HK-2 (cell line): ENCODE measurements at regions not wholly inside any gene's neighbourhood (a gene's known extent, or its start where the extent isn't known, plus 50 kb on each side); places are given as distances from the start of the nearest gene placed in this dataset.

Experiments
- DNase-seq: peaks from one replicate; pipeline ENCODE4 v3.0.0-alpha.2; 2018; ENCODE audit not compliant: unreplicated experiment

GRCh38 chr9:20042128-20042711, 253.4 kb upstream of the SLC24A2 start:
- no peak for DNase-seq

- no peak for DNase-seq
Observed at GRCh38 chr9:20041697-20042081, 252.9 kb upstream of the SLC24A2 start.

GRCh38 chr9:20040991-20041696, 252.3 kb upstream of the SLC24A2 start:
- DNase-seq, result no peak

- no peak for DNase-seq
Observed at GRCh38 chr9:20037699-20038098, 248.9 kb upstream of the SLC24A2 start.

- DNase-seq, result no peak
Observed at GRCh38 chr9:20033511-20033910, 244.7 kb upstream of the SLC24A2 start.

DNA sequence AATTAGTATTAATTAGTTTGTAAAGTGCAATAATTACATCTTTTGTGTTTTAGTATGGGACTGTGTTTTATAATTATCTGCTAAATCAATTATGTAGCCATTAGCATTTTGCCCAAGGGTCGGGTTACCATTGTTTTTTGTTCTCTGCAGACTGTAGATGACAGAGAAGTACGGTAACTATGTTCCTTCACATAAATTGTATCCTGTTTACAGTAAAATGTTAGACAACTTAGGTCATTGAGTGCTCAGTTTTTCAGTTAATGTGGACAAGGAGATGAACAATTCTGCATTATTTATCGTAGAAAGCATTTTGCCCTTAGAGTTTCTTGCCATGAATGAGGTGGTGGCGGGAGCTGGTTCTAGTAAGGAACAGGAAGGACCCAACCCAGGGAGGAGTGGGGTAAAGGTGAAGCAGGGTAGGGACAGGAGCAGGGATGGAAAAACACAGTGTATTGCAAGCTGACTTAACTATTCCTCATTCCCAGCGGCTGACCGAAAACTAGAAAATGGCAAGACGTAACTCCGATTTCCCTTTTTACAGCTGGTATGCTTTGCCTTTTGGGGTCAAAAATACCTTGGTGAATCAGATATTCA, 243.7 kb upstream of the SLC24A2 start:
- DNase-seq, result no peak

DNA sequence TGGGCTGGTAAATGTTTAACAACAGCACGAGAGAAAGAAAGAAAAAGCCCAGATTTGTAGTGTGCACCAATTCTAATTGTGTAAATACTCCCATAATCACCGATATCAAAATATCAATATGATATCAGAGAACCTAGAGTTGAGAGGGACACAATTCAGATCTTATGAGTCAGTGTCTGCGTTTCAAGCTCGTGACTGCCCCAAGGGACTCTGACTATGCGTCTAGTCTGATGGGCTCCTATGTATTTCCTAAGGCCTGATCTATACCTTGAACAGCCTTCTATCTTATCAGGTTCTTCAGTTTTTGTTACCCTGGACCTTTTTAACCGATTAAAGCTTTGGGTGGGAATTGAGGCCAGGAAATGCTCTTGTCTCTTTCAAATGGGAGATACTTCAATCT, 243.0 kb upstream of the SLC24A2 start:
- no peak for DNase-seq

DNA sequence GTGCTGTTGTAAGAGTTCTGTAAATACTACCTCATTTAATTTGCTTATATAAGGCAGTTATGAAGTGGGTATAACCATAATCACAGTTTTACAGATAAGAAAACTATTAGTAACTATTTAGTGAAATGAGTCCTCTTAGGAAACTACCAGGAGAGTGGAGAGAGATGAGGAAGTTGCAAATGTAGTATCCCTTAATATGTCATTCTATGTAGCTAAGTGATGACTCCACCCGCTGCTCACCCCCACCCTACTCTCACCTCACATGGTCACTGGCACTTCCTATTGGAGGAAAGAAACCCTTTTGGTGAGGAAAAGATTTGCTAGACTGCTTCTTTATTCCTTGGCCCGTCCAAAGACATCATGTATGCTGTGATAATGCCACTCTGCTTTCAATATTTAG, 241.8 kb upstream of the SLC24A2 start:
- DNase-seq, result no peak

DNA sequence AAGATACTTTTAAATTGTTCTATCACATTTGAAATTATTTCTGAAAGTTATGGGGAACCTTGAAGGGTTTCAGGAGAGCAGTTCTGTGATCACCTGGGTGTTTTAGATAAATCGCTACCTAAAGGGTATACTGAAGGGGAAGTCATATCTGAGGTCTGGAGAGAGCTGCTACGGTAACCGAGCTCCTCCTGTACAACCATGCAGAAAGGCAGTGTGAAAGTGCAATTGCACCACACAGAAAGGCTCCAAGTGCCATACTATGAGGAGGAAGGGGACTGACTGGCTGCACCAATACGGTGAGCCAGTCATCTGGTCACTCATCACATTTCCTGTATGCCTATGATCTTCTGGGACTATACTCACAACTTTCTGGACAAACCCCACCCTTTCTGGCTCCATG, 241.4 kb upstream of the SLC24A2 start:
- no peak for DNase-seq

GRCh38 chr9:20028849-20029231, 240.0 kb upstream of the SLC24A2 start:
- no peak for DNase-seq

DNA sequence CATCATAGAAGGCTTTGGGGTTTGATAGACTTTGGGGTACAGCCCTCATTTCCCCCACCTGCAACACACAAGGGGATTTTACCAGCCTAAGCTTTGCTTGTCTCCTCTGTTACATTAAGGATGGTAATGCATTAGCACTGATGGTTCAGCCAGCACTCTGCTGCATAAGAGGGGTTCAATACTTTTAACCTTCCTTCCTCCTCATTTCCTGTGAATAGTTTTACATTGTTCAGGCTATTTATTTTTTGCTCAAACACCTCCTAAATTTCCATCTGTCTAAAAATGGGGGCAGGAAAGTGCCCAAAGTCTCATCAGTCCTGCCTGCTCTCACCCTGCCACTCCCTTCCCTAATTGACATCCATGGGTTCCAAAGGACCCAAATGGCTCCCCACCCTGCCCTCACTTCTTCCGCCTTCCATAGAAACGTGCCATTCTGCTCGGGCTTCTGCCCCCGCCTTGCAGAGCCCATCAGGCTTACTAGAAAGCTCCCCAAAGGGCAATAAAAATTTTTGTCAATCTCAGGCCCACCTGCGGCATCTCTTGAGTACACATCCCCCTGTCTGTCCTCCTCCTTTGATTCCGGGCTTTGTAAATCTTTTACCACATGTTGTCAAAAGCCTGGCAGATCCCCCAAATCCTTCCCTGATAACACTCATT, 239.5 kb upstream of the SLC24A2 start:
- DNase-seq, result no peak

DNA sequence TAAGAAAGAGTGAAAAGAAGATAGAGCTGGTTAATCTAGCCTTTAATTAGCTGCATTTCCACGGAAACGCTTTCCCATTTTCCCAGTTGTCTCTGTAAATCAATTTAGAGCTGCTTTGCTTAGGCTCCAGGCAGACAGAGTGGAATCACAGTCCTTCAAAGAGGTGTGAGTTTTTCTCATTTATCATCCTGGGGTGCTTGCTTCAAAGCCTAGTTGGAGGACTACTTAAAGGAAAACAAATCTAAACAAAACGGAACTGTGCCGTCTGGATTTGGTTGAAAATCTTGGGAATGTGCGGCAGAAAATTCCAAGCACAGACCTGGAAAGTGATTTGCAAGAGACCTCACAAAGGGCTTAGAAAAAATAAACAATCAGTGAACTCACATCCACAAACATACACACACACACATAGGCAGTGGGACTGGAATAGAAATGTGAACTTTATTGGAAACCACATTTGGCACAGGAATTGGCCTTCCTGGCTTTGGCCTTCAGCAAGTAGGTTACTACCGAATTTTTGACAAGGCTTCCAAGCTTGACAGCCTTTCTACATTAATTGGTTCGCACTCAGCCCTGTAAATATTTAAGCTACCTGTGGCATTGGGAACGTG, 235.2 kb upstream of the SLC24A2 start:
- no peak for DNase-seq

DNA sequence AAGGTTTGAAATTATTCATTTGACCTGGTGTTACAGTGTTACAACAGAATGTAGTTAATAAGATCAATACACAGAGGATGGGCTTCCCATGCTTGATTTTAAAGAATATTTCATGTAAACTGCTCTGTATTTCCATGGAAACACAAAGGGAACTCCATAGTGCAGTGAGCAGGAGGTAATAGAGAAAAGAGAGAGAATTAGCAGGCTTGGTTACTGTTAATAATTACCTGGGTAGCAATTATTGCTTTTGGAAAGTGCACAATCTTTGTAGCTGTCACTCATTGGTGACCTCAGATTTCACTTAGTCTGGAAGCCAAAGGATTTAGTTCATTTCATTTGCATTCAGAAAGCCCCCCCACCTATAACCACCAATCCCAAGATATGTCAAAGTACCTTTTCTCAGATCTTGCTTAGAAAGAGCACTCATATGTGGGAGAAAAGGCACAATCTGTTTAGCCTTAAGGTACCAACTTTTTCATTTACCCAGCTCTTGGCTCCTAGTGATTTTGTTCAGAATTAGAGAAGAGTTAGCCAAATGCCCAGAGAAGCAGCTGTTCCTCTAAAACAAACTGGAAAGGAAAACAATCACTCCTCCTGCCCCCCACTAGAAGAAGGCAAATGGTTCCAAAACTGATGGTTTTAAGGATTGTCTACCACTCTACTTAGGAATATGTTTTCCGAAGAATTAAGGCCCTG, 234.5 kb upstream of the SLC24A2 start:
- DNase-seq, result no peak

GRCh38 chr9:20022410-20022809, 233.6 kb upstream of the SLC24A2 start:
- DNase-seq, result no peak

DNA sequence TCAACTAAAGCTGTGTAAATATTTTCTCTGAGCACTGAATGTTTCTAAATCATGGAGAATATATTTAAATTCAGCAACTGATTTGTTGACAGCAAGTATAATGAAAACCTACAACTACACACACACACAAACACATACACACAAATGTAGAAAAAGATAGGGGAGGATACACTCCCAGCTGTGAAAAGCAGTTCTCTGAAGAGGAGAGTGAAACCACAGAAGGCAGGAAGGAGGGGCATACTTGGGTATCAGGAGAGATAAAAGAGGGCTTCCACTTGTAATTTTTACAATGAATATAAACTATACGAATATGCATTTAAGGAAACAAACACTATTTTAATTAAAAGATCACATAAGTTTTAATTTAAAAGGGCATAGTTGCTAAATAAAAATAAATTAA, 227.8 kb upstream of the SLC24A2 start:
- no peak for DNase-seq

GRCh38 chr9:20015427-20015931, 226.6 kb upstream of the SLC24A2 start:
- DNase-seq, result no peak

DNA sequence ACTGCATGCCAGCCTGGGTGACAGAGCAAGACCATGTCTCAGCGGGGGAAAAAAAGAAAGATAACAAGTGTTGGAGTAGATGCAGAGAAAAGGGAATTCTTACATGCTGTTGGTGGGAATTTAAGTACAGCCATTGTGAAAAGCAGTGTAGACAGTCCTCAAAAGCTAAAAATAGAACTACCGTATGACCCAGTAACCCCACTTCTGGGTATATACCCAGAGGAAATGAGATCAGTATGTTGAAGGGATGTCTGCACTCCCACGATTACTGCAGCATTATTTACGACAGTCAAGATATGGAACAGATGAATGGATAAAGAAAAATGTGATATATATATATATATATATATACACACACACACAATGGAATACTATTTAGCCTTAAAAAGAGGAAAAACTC, 225.3 kb upstream of the SLC24A2 start:
- no peak for DNase-seq

- DNase-seq, result no peak
Observed at GRCh38 chr9:20012232-20012631, 223.4 kb upstream of the SLC24A2 start.

GRCh38 chr9:20009606-20010005, 220.8 kb upstream of the SLC24A2 start:
- DNase-seq, result no peak

GRCh38 chr9:20002011-20002410, 213.2 kb upstream of the SLC24A2 start:
- no peak for DNase-seq

- no peak for DNase-seq
Observed at GRCh38 chr9:20001058-20001457, 212.2 kb upstream of the SLC24A2 start.
